DND-41 (cell line): ENCODE measurements at regions not wholly inside any gene's neighbourhood (a gene's known extent, or its start where the extent isn't known, plus 50 kb on each side); places are given as distances from the start of the nearest gene placed in this dataset.
"Not testable (repeated sequence)": the region's sequence is repeated elsewhere in the genome, so short reads cannot be mapped to it uniquely, and the experiment has no call there.

Experiments used
- ATAC-seq: fragments of 200-7000 bp; cut with Tn5 transposase; 3 replicates; pipeline ENCODE4 v1.9.1; 2021; ENCODE audit warnings: low read depth; ENCODE audit not compliant: insufficient read depth
- DNase-seq: peaks from one replicate; pipeline ENCODE4 v3.0.0-alpha.2; 2020
- H2AFZ ChIP-seq: 2 replicates; pipeline ENCODE4 v1.6.0; 2012; ENCODE audit warnings: low read depth, low read length
- H3K27ac ChIP-seq: 2 replicates; pipeline ENCODE4 v1.5.1; 2012; ENCODE audit warnings: low read length, inconsistent platforms
- H3K27me3 ChIP-seq: fragments of 200-600 bp; sonication (generic); 2 replicates; pipeline ENCODE4 v1.6.0; 2012; ENCODE audit warnings: low read length, mild to moderate bottlenecking, inconsistent platforms; ENCODE audit not compliant: insufficient read depth, poor library complexity
- H3K36me3 ChIP-seq: 2 replicates; pipeline ENCODE4 v1.5.1; 2012; ENCODE audit warnings: low read length, inconsistent platforms; ENCODE audit not compliant: insufficient read depth
- H3K4me1 ChIP-seq: 2 replicates; pipeline ENCODE4 v1.5.1; 2012; ENCODE audit warnings: mild to moderate bottlenecking, low read length; ENCODE audit not compliant: insufficient read depth
- H3K4me2 ChIP-seq: 2 replicates; pipeline ENCODE4 v1.6.0; 2012; ENCODE audit warnings: mild to moderate bottlenecking, moderate library complexity, low read length, inconsistent platforms; ENCODE audit not compliant: insufficient read depth
- H3K4me3 ChIP-seq, 2 experiments: fragments of 200-600 bp in 1 of 2; shearing (Covaris generic) in 1 of 2; 2 replicates each; pipeline ENCODE4 v1.5.1; 2012 to 2016; ENCODE audit warnings: inconsistent platforms in 2 of 2, low read length in 2 of 2, mild to moderate bottlenecking in 2 of 2, low read depth in 1 of 2, moderate library complexity in 1 of 2
- H3K79me2 ChIP-seq: 2 replicates; pipeline ENCODE4 v1.6.0; 2012; ENCODE audit warnings: low read length, inconsistent platforms; ENCODE audit not compliant: insufficient read depth
- H3K9ac ChIP-seq: 2 replicates; pipeline ENCODE4 v1.6.0; 2012; ENCODE audit warnings: low read depth, mild to moderate bottlenecking, inconsistent platforms, low read length, moderate library complexity
- H3K9me3 ChIP-seq: 2 replicates; pipeline ENCODE4 v1.5.1; 2012; ENCODE audit warnings: low read length, moderate library complexity, mild to moderate bottlenecking, inconsistent platforms; ENCODE audit not compliant: insufficient read depth, severe bottlenecking
- H4K20me1 ChIP-seq: 2 replicates; pipeline ENCODE4 v1.6.0; 2012; ENCODE audit warnings: low read length; ENCODE audit not compliant: insufficient read depth
- EZH2 ChIP-seq: IDR thresholded peaks from 3 replicates; pipeline ENCODE4 v1.6.1; 2012; ENCODE audit warnings: borderline replicate concordance, low read depth, mild to moderate bottlenecking, moderate library complexity, low read length, inconsistent platforms; ENCODE audit not compliant: severe bottlenecking
- TF ChIP-seq, protein P1 (sequence below): IDR thresholded peaks from 2 replicates; pipeline ENCODE4 v1.5.1; 2012; ENCODE audit warnings: borderline replicate concordance, low read length, moderate library complexity, mild to moderate bottlenecking; ENCODE audit not compliant: poor library complexity, severe bottlenecking; ENCODE audit errors: extremely low read depth

- ATAC-seq (no peak), DNase-seq (no peak)
- Histone ChIP-seq H3K36me3 (no peaks in the 10 kb centered on the region), H3K79me2 (no peaks in the 10 kb centered on the region), H3K4me1 (no peaks in the 10 kb centered on the region), H3K4me3 (no peak overlapping the region), H3K27ac (no peak overlapping the region), H3K4me2 (no peak overlapping the region), H4K20me1 (no peaks in the 10 kb centered on the region), H2AFZ (no peak overlapping the region), H3K9me3 (no peaks in the 10 kb centered on the region), H3K27me3 (no peaks in the 10 kb centered on the region), H3K9ac (no peak overlapping the region)
- TF ChIP-seq EZH2: no peak
Measured at GRCh38 chr3:145678401-145678800, 482.6 kb downstream of the PLOD2 start.

GRCh38 chr3:145681181-145681580, 479.8 kb downstream of the PLOD2 start:
- no peaks in the 10 kb centered on the region for H3K4me1 ChIP-seq
- DNase-seq (no peak), ATAC-seq (no peak)
- H3K4me2 ChIP-seq: no peak overlapping the region
- H3K9me3 ChIP-seq: no peaks in the 10 kb centered on the region
- no peak for TF ChIP-seq EZH2
- TF ChIP-seq, protein P1, sequence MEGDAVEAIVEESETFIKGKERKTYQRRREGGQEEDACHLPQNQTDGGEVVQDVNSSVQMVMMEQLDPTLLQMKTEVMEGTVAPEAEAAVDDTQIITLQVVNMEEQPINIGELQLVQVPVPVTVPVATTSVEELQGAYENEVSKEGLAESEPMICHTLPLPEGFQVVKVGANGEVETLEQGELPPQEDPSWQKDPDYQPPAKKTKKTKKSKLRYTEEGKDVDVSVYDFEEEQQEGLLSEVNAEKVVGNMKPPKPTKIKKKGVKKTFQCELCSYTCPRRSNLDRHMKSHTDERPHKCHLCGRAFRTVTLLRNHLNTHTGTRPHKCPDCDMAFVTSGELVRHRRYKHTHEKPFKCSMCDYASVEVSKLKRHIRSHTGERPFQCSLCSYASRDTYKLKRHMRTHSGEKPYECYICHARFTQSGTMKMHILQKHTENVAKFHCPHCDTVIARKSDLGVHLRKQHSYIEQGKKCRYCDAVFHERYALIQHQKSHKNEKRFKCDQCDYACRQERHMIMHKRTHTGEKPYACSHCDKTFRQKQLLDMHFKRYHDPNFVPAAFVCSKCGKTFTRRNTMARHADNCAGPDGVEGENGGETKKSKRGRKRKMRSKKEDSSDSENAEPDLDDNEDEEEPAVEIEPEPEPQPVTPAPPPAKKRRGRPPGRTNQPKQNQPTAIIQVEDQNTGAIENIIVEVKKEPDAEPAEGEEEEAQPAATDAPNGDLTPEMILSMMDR: no peak
- H3K27me3 ChIP-seq: no peaks in the 10 kb centered on the region
- H3K79me2 ChIP-seq: no peaks in the 10 kb centered on the region
- H4K20me1 ChIP-seq: no peaks in the 10 kb centered on the region
- no peak overlapping the region for H3K9ac ChIP-seq
- no peak overlapping the region for H3K4me3 ChIP-seq
- no peak overlapping the region for H3K27ac ChIP-seq
- no peak overlapping the region for H2AFZ ChIP-seq
- no peaks in the 10 kb centered on the region for H3K36me3 ChIP-seq

DNA sequence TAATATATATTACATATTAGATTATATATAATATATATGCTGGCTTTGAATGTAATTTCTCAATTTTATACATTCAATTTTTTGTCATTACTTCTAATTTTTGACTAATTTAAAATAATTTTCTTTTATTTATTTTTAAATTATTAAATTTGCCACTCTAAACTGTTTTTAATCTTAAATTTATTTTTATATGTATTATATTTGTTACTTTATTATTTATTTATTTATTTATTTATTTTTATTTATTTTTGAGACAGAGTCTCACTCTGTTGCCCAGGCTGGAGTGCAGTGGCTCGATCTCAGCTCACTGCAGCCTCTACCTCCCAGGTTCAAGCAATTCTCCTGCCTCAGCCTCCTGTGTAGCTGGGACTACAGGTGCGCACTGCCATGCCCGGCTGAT, 473.0 kb downstream of the PLOD2 start:
- not testable (repeated sequence) for H2AFZ ChIP-seq, H3K4me2 ChIP-seq, ATAC-seq, H3K4me1 ChIP-seq, H3K9me3 ChIP-seq, H3K27ac ChIP-seq, H3K36me3 ChIP-seq, DNase-seq, H4K20me1 ChIP-seq, H3K4me3 ChIP-seq, H3K9ac ChIP-seq, H3K27me3 ChIP-seq, H3K79me2 ChIP-seq

GRCh38 chr3:145692751-145693150, 468.2 kb downstream of the PLOD2 start:
- no peak for TF ChIP-seq EZH2
- TF ChIP-seq, protein P1: no peak
- Histone ChIP-seq H3K27ac (no peak overlapping the region), H2AFZ (no peak overlapping the region), H3K9me3 (no peaks in the 10 kb centered on the region), H4K20me1 (no peaks in the 10 kb centered on the region), H3K4me1 (no peaks in the 10 kb centered on the region), H3K4me2 (no peak overlapping the region), H3K4me3 (no peak overlapping the region), H3K27me3 (no peaks in the 10 kb centered on the region), H3K9ac (no peak overlapping the region), H3K79me2 (no peaks in the 10 kb centered on the region), H3K36me3 (no peaks in the 10 kb centered on the region)
- no peak for ATAC-seq
- DNase-seq: no peak
